Activated CD4-positive, alpha-beta T cell treated with anti-CD3 and anti-CD28 coated beads for 48 hours (primary cell): ENCODE measurements at regions not wholly inside any gene's neighbourhood (a gene's known extent, or its start where the extent isn't known, plus 50 kb on each side); places are given as distances from the start of the nearest gene placed in this dataset.

ENCODE experiments used
- DNase-seq: peaks from one replicate; pipeline ENCODE4 v3.0.0-alpha.2; 2020

- DNase-seq: no peak
Measured at GRCh38 chr2:220300806-220301205, 673.4 kb downstream of the SLC4A3 start.

GRCh38 chr2:220302756-220303155 is 675.3 kb downstream of the SLC4A3 start:
- DNase-seq: no peak

GRCh38 chr2:220309215-220309614 is 681.8 kb downstream of the SLC4A3 start:
- DNase-seq: no peak

GRCh38 chr2:220310451-220310861 is 683.0 kb downstream of the SLC4A3 start:
- DNase-seq: no peak

GRCh38 chr2:220315098-220315823 is 687.8 kb downstream of the SLC4A3 start:
- no peak for DNase-seq

GRCh38 chr2:220318037-220318436 is 690.6 kb downstream of the SLC4A3 start:
- DNase-seq: no peak

GRCh38 chr2:220318508-220318907 is 691.1 kb downstream of the SLC4A3 start:
- no peak for DNase-seq

GRCh38 chr2:220320326-220320725 is 692.9 kb downstream of the SLC4A3 start:
- no peak for DNase-seq

GRCh38 chr2:220332886-220333285 is 705.5 kb downstream of the SLC4A3 start:
- DNase-seq: no peak

GRCh38 chr2:220334210-220334609 is 706.8 kb downstream of the SLC4A3 start:
- no peak for DNase-seq

- DNase-seq: no peak
Measured at GRCh38 chr2:220334871-220335590, 707.6 kb downstream of the SLC4A3 start.

GRCh38 chr2:220335591-220335915 is 708.1 kb downstream of the SLC4A3 start:
- DNase-seq: no peak

- no peak for DNase-seq
Measured at GRCh38 chr2:220336771-220337170, 709.3 kb downstream of the SLC4A3 start.

GRCh38 chr2:220337611-220338440 is 710.4 kb downstream of the SLC4A3 start:
- DNase-seq: no peak

- DNase-seq: no peak
Measured at GRCh38 chr2:220341014-220341413, 713.6 kb downstream of the SLC4A3 start.

- DNase-seq: no peak
Measured at GRCh38 chr2:220346919-220347318, 719.5 kb downstream of the SLC4A3 start.

GRCh38 chr2:220347626-220348025 is 720.2 kb downstream of the SLC4A3 start:
- no peak for DNase-seq

- no peak for DNase-seq
Measured at GRCh38 chr2:220348206-220348605, 720.8 kb downstream of the SLC4A3 start.

GRCh38 chr2:220353897-220354296 is 726.5 kb downstream of the SLC4A3 start:
- no peak for DNase-seq

- DNase-seq: no peak
Measured at GRCh38 chr2:220356076-220356475, 728.6 kb downstream of the SLC4A3 start.

- no peak for DNase-seq
Measured at GRCh38 chr2:220365023-220365422, 737.6 kb downstream of the SLC4A3 start.

- no peak for DNase-seq
Measured at GRCh38 chr2:220366765-220367164, 739.3 kb downstream of the SLC4A3 start.

GRCh38 chr2:220370764-220371163 is 743.3 kb downstream of the SLC4A3 start:
- no peak for DNase-seq

- no peak for DNase-seq
Measured at GRCh38 chr2:220371211-220371610, 743.8 kb downstream of the SLC4A3 start.
